Ishikawa (cell line): ENCODE measurements at regions not wholly inside any gene's neighbourhood (a gene's known extent, or its start where the extent isn't known, plus 50 kb on each side); places are given as distances from the start of the nearest gene placed in this dataset.

Source experiments
- CEBPB ChIP-seq: IDR thresholded peaks from 2 replicates; pipeline ENCODE4 v1.6.1; 2012
- CREB1 ChIP-seq: IDR thresholded peaks from 2 replicates; pipeline ENCODE4 v1.6.1; 2012; ENCODE audit warnings: low read depth
- EGR1 ChIP-seq: IDR thresholded peaks from 2 replicates; pipeline ENCODE4 v1.6.1; 2012
- EP300 ChIP-seq: IDR thresholded peaks from 2 replicates; pipeline ENCODE4 v1.6.1; 2012; ENCODE audit warnings: borderline replicate concordance
- FOXM1 ChIP-seq: IDR thresholded peaks from 2 replicates; pipeline ENCODE4 v1.6.1; 2012; ENCODE audit warnings: low read depth, borderline replicate concordance
- MAX ChIP-seq: IDR thresholded peaks from 2 replicates; pipeline ENCODE4 v1.6.1; 2012
- NFIC ChIP-seq: IDR thresholded peaks from 2 replicates; pipeline ENCODE4 v1.6.1; 2012
- RAD21 ChIP-seq: IDR thresholded peaks from 2 replicates; pipeline ENCODE4 v1.6.1; 2012; ENCODE audit warnings: low read depth
- REST ChIP-seq: IDR thresholded peaks from 2 replicates; pipeline ENCODE4 v1.6.1; 2012; ENCODE audit warnings: low read depth, mild to moderate bottlenecking
- TAF1 ChIP-seq: IDR thresholded peaks from 2 replicates; pipeline ENCODE4 v1.6.1; 2012; ENCODE audit warnings: low read depth, mild to moderate bottlenecking
- TCF12 ChIP-seq: IDR thresholded peaks from 2 replicates; pipeline ENCODE4 v1.6.1; 2012; ENCODE audit warnings: low read depth
- TEAD4 ChIP-seq: IDR thresholded peaks from 2 replicates; pipeline ENCODE4 v1.6.1; 2012
- USF1 ChIP-seq: IDR thresholded peaks from 2 replicates; pipeline ENCODE4 v1.6.1; 2012
- YY1 ChIP-seq: IDR thresholded peaks from 2 replicates; pipeline ENCODE4 v1.6.1; 2012; ENCODE audit warnings: low read depth
- ZBTB7A ChIP-seq: IDR thresholded peaks from 2 replicates; pipeline ENCODE4 v1.6.1; 2012; ENCODE audit warnings: low read depth

- TF ChIP-seq YY1 (no peak), EP300 (no peak), EGR1 (no peak), REST (no peak), FOXM1 (no peak), NFIC (no peak), TCF12 (no peak), ZBTB7A (no peak), USF1 (no peak), TEAD4 (no peak)
Observed at GRCh38 chr13:80844164-80844563, 503.2 kb upstream of the SPRY2 start.

- TF ChIP-seq FOXM1 (no peak), TAF1 (no peak), YY1 (no peak), NFIC (no peak), RAD21 (no peak), CREB1 (no peak), REST (no peak), USF1 (no peak), EGR1 (no peak), TCF12 (no peak)
Observed at GRCh38 chr13:80841414-80841813, 500.5 kb upstream of the SPRY2 start.

GRCh38 chr13:80840316-80840976 lies 499.5 kb upstream of the SPRY2 start:
- TF ChIP-seq RAD21, result no peak
- TF ChIP-seq EP300, result no peak
- TF ChIP-seq TAF1, result no peak
- no peak for TF ChIP-seq CREB1
- TF ChIP-seq ZBTB7A, result no peak
- TF ChIP-seq TCF12, result no peak
- TF ChIP-seq YY1, result no peak
- no peak for TF ChIP-seq MAX
- TF ChIP-seq NFIC, result no peak
- no peak for TF ChIP-seq CEBPB
- no peak for TF ChIP-seq USF1
- TF ChIP-seq EGR1, result no peak
- TF ChIP-seq TEAD4, result no peak
- no peak for TF ChIP-seq FOXM1
- TF ChIP-seq REST, result no peak

GRCh38 chr13:80835902-80836301 lies 495.0 kb upstream of the SPRY2 start:
- TF ChIP-seq FOXM1 (no peak), TEAD4 (no peak), EGR1 (no peak), EP300 (no peak), ZBTB7A (no peak), REST (no peak), TAF1 (no peak), USF1 (no peak)
